T-helper 2 cell treated with Interferon-gamma antibody and Interleukin-4, amounts not matched to agents 5 μg/mL and 100 μg/mL, for 36 hours (primary cell): ENCODE measurements at regions not wholly inside any gene's neighbourhood (a gene's known extent, or its start where the extent isn't known, plus 50 kb on each side); places are given as distances from the start of the nearest gene placed in this dataset.

Experiments used
- DNase-seq: peaks from one replicate; pipeline ENCODE4 v3.0.0; 2021; ENCODE audit warnings: low spot score
- H3K27ac Mint-ChIP-seq: one replicate; pipeline ENCODE4 v1.8.0; 2021; ENCODE audit warnings: mild to moderate bottlenecking, mixed read lengths
- H3K27me3 Mint-ChIP-seq: one replicate; pipeline ENCODE4 v1.8.0; 2021; ENCODE audit warnings: low read depth, mixed read lengths
- H3K36me3 Mint-ChIP-seq: one replicate; pipeline ENCODE4 v1.8.0; 2021; ENCODE audit warnings: low read depth, mixed read lengths
- H3K4me1 Mint-ChIP-seq: one replicate; pipeline ENCODE4 v1.8.0; 2021; ENCODE audit warnings: low read depth, mixed read lengths
- H3K4me3 Mint-ChIP-seq: one replicate; pipeline ENCODE4 v1.8.0; 2022; ENCODE audit warnings: mild to moderate bottlenecking, moderate library complexity, mixed read lengths
- H3K9me3 Mint-ChIP-seq: one replicate; pipeline ENCODE4 v1.8.0; 2021; ENCODE audit warnings: mixed read lengths

- DNase-seq: no peak
- Mint-ChIP-seq H3K27ac (no peak overlapping the region), H3K4me3 (no peak overlapping the region), H3K27me3 (no peaks in the 10 kb centered on the region), H3K4me1 (no peaks in the 10 kb centered on the region), H3K9me3 (peaks cover 12% of the 10 kb centered on the region), H3K36me3 (no peaks in the 10 kb centered on the region)
These were observed 194.1 kb upstream of the PLEKHA5 start for GRCh38 chr12:18935371-18935965.

GRCh38 chr12:18939051-18939450 lies 190.5 kb upstream of the PLEKHA5 start:
- Mint-ChIP-seq H3K9me3 (no peaks in the 10 kb centered on the region), H3K27ac (no peak overlapping the region), H3K27me3 (no peaks in the 10 kb centered on the region), H3K4me3 (no peak overlapping the region), H3K36me3 (no peaks in the 10 kb centered on the region), H3K4me1 (no peaks in the 10 kb centered on the region)
- DNase-seq: no peak

- H3K4me3 Mint-ChIP-seq: no peak overlapping the region
- no peaks in the 10 kb centered on the region for H3K36me3 Mint-ChIP-seq
- H3K4me1 Mint-ChIP-seq: no peaks in the 10 kb centered on the region
- H3K27me3 Mint-ChIP-seq: no peaks in the 10 kb centered on the region
- H3K9me3 Mint-ChIP-seq: no peaks in the 10 kb centered on the region
- no peak for DNase-seq
- no peak overlapping the region for H3K27ac Mint-ChIP-seq
These were observed 186.9 kb upstream of the PLEKHA5 start for GRCh38 chr12:18942669-18943068.

GRCh38 chr12:18943200-18943599 lies 186.3 kb upstream of the PLEKHA5 start:
- Mint-ChIP-seq H3K27ac (no peak overlapping the region), H3K4me1 (no peaks in the 10 kb centered on the region), H3K27me3 (no peaks in the 10 kb centered on the region), H3K36me3 (no peaks in the 10 kb centered on the region), H3K9me3 (no peaks in the 10 kb centered on the region), H3K4me3 (no peak overlapping the region)
- no peak for DNase-seq

- no peak for DNase-seq
- H3K9me3 Mint-ChIP-seq: no peaks in the 10 kb centered on the region
- no peaks in the 10 kb centered on the region for H3K4me1 Mint-ChIP-seq
- no peaks in the 10 kb centered on the region for H3K36me3 Mint-ChIP-seq
- H3K4me3 Mint-ChIP-seq: no peak overlapping the region
- H3K27ac Mint-ChIP-seq: no peak overlapping the region
- H3K27me3 Mint-ChIP-seq: no peaks in the 10 kb centered on the region
These were observed 183.4 kb upstream of the PLEKHA5 start for GRCh38 chr12:18946106-18946505.

- no peak overlapping the region for H3K27ac Mint-ChIP-seq
- DNase-seq: no peak
- no peak overlapping the region for H3K4me3 Mint-ChIP-seq
- no peaks in the 10 kb centered on the region for H3K27me3 Mint-ChIP-seq
- H3K9me3 Mint-ChIP-seq: no peaks in the 10 kb centered on the region
- H3K4me1 Mint-ChIP-seq: no peaks in the 10 kb centered on the region
- H3K36me3 Mint-ChIP-seq: no peaks in the 10 kb centered on the region
These were observed 178.3 kb upstream of the PLEKHA5 start for GRCh38 chr12:18951218-18951617.

GRCh38 chr12:18953505-18953904 lies 176.0 kb upstream of the PLEKHA5 start:
- H3K27ac Mint-ChIP-seq: no peak overlapping the region
- no peaks in the 10 kb centered on the region for H3K27me3 Mint-ChIP-seq
- H3K4me3 Mint-ChIP-seq: no peak overlapping the region
- H3K36me3 Mint-ChIP-seq: no peaks in the 10 kb centered on the region
- H3K4me1 Mint-ChIP-seq: no peaks in the 10 kb centered on the region
- DNase-seq: no peak
- no peaks in the 10 kb centered on the region for H3K9me3 Mint-ChIP-seq

- Mint-ChIP-seq H3K9me3 (no peaks in the 10 kb centered on the region), H3K27ac (no peak overlapping the region), H3K4me1 (no peaks in the 10 kb centered on the region), H3K4me3 (no peak overlapping the region), H3K27me3 (no peaks in the 10 kb centered on the region), H3K36me3 (no peaks in the 10 kb centered on the region)
- DNase-seq: no peak
These were observed 173.9 kb upstream of the PLEKHA5 start for GRCh38 chr12:18955594-18955993.

- H3K27ac Mint-ChIP-seq: no peak overlapping the region
- no peaks in the 10 kb centered on the region for H3K4me1 Mint-ChIP-seq
- DNase-seq: no peak
- no peaks in the 10 kb centered on the region for H3K9me3 Mint-ChIP-seq
- no peaks in the 10 kb centered on the region for H3K27me3 Mint-ChIP-seq
- H3K36me3 Mint-ChIP-seq: no peaks in the 10 kb centered on the region
- no peak overlapping the region for H3K4me3 Mint-ChIP-seq
These were observed 164.3 kb upstream of the PLEKHA5 start for GRCh38 chr12:18965203-18965602.

GRCh38 chr12:18966954-18967353 lies 162.6 kb upstream of the PLEKHA5 start:
- H3K4me3 Mint-ChIP-seq: no peak overlapping the region
- H3K36me3 Mint-ChIP-seq: no peaks in the 10 kb centered on the region
- H3K4me1 Mint-ChIP-seq: no peaks in the 10 kb centered on the region
- H3K27me3 Mint-ChIP-seq: no peaks in the 10 kb centered on the region
- H3K27ac Mint-ChIP-seq: no peak overlapping the region
- DNase-seq: no peak
- H3K9me3 Mint-ChIP-seq: no peaks in the 10 kb centered on the region

- no peak overlapping the region for H3K4me3 Mint-ChIP-seq
- no peaks in the 10 kb centered on the region for H3K27me3 Mint-ChIP-seq
- no peak overlapping the region for H3K27ac Mint-ChIP-seq
- H3K9me3 Mint-ChIP-seq: no peaks in the 10 kb centered on the region
- DNase-seq: no peak
- no peaks in the 10 kb centered on the region for H3K36me3 Mint-ChIP-seq
- H3K4me1 Mint-ChIP-seq: no peaks in the 10 kb centered on the region
These were observed 161.7 kb upstream of the PLEKHA5 start for GRCh38 chr12:18967814-18968213.

- Mint-ChIP-seq H3K9me3 (no peaks in the 10 kb centered on the region), H3K27me3 (no peaks in the 10 kb centered on the region)
These were observed 160.0 kb upstream of the PLEKHA5 start for GRCh38 chr12:18969512-18969911.

GRCh38 chr12:18970603-18971002 lies 158.9 kb upstream of the PLEKHA5 start:
- Mint-ChIP-seq H3K27me3 (no peaks in the 10 kb centered on the region), H3K9me3 (no peaks in the 10 kb centered on the region), H3K4me3 (no peak overlapping the region), H3K4me1 (no peaks in the 10 kb centered on the region), H3K36me3 (no peaks in the 10 kb centered on the region), H3K27ac (no peak overlapping the region)
- DNase-seq: no peak

More at GRCh38 chr12:18969512-18969911, 160.0 kb upstream of the PLEKHA5 start:
- no peaks in the 10 kb centered on the region for H3K4me1 Mint-ChIP-seq
- H3K27ac Mint-ChIP-seq: no peak overlapping the region
- no peak for DNase-seq
- no peak overlapping the region for H3K4me3 Mint-ChIP-seq
- no peaks in the 10 kb centered on the region for H3K36me3 Mint-ChIP-seq

GRCh38 chr12:18971932-18972331 lies 157.6 kb upstream of the PLEKHA5 start:
- Mint-ChIP-seq H3K27me3 (no peaks in the 10 kb centered on the region), H3K9me3 (peaks cover under 1% of the 10 kb centered on the region), H3K27ac (no peak overlapping the region), H3K36me3 (no peaks in the 10 kb centered on the region), H3K4me1 (no peaks in the 10 kb centered on the region), H3K4me3 (no peak overlapping the region)
- DNase-seq: no peak

- H3K9me3 Mint-ChIP-seq: peaks cover 18% of the 10 kb centered on the region
- DNase-seq: no peak
- H3K36me3 Mint-ChIP-seq: no peaks in the 10 kb centered on the region
- no peak overlapping the region for H3K4me3 Mint-ChIP-seq
- H3K27me3 Mint-ChIP-seq: no peaks in the 10 kb centered on the region
- H3K27ac Mint-ChIP-seq: no peak overlapping the region
- no peaks in the 10 kb centered on the region for H3K4me1 Mint-ChIP-seq
These were observed 153.6 kb upstream of the PLEKHA5 start for GRCh38 chr12:18975933-18976332.
